ENCODE measurements at regions not wholly inside any gene's neighbourhood (a gene's known extent, or its start where the extent isn't known, plus 50 kb on each side); places are given as distances from the start of the nearest gene placed in this dataset.
A peak's percentile ranks its signal among the peaks of the same experiment; 100 is the strongest.

GRCh38 chr13:46498650-46499049 lies 54.3 kb upstream of the LRCH1 start:
- no peak overlapping the region for H3K4me2 ChIP-seq (ENCODE audit: low read length)
- H3K4me3 ChIP-seq (ENCODE audit: low read depth, low read length): no peak overlapping the region
- no peak overlapping the region for H2AK5ac ChIP-seq (ENCODE audit: low read length)
- no peak overlapping the region for H2BK120ac ChIP-seq (ENCODE audit: insufficient read depth, low read length, poor library complexity)
- H3K36me3 ChIP-seq (ENCODE audit: control insufficient read depth in 1 of 2, insufficient read depth in 2 of 2, low read length in 2 of 2): no peaks in the 10 kb centered on the region
- DNase-seq: no peak
- H3K23ac ChIP-seq (ENCODE audit: low read length): no peak overlapping the region
- no peak overlapping the region for H4K8ac ChIP-seq (ENCODE audit: low read depth, low read length)
- no peak overlapping the region for H4K12ac ChIP-seq (ENCODE audit: low read depth, low read length)
- no peak overlapping the region for H3K9ac ChIP-seq (ENCODE audit: low read length)
- H3K27me3 ChIP-seq (ENCODE audit: insufficient read depth, low read length): no peaks in the 10 kb centered on the region
- H2BK5ac ChIP-seq (ENCODE audit: low read depth, low read length, poor library complexity): no peak overlapping the region
- H2BK12ac ChIP-seq (ENCODE audit: low read length): no peak overlapping the region
- H3K14ac ChIP-seq (ENCODE audit: low read length): no peak overlapping the region
- H3K27ac ChIP-seq (ENCODE audit: low read depth, low read length): no peak overlapping the region
- H3K79me2 ChIP-seq (ENCODE audit: control insufficient read depth, insufficient read depth, low read length, poor library complexity): no peaks in the 10 kb centered on the region
- no peaks in the 10 kb centered on the region for H3K9me3 ChIP-seq (ENCODE audit: insufficient read depth, low read depth, low read length)
- no peaks in the 10 kb centered on the region for H3K79me1 ChIP-seq (ENCODE audit: low read length)
- no peak overlapping the region for H3K18ac ChIP-seq (ENCODE audit: low read length)
- H3K4ac ChIP-seq (ENCODE audit: low read depth, low read length): no peak overlapping the region
- H3K4me1 ChIP-seq (ENCODE audit: control insufficient read depth in 1 of 2, insufficient read depth in 2 of 2, low read length in 2 of 2): peaks cover 0 to 2% of the 10 kb centered on the region in 2 experiments
- H4K91ac ChIP-seq (ENCODE audit: low read depth, low read length): no peak overlapping the region
- WGBS (ENCODE audit: extremely low coverage, insufficient coverage, insufficient read length): no CpG with 5 or more reads among the region's 3 CpGs
- H2AFZ ChIP-seq (ENCODE audit: insufficient read depth, low read length, poor library complexity): no peak overlapping the region

DNA sequence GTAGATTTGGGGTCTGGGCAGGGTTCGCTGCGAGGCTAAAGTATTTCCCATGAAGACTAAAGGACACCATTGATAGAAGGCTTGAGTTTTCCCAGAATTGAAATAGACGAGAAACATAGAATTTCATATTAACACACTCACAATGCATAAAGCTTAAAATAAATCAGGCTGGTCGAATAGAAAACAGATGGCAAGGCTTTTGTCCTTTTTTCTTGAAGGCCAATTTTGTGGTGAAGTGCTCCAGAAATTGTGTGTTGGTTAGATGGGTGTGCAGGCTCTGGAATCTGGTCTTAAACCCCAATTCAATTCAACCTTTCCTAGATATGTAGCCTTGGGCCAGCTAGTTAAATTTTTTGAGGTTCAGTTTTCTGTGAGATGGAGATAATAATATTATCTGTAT lies 56.9 kb upstream of the LRCH1 start:
- Histone ChIP-seq H2AFZ (ENCODE audit: insufficient read depth, low read length, poor library complexity) (no peak overlapping the region), H3K4ac (ENCODE audit: low read depth, low read length) (no peak overlapping the region), H3K9me3 (ENCODE audit: insufficient read depth, low read depth, low read length) (no peaks in the 10 kb centered on the region), H4K8ac (ENCODE audit: low read depth, low read length) (no peak overlapping the region), H3K27ac (ENCODE audit: low read depth, low read length) (no peak overlapping the region), H2BK120ac (ENCODE audit: insufficient read depth, low read length, poor library complexity) (no peak overlapping the region), H4K91ac (ENCODE audit: low read depth, low read length) (no peak overlapping the region), H3K18ac (ENCODE audit: low read length) (no peak overlapping the region), H3K14ac (ENCODE audit: low read length) (no peak overlapping the region), H3K4me2 (ENCODE audit: low read length) (no peak overlapping the region), H2AK5ac (ENCODE audit: low read length) (no peak overlapping the region), H3K79me2 (ENCODE audit: control insufficient read depth, insufficient read depth, low read length, poor library complexity) (no peaks in the 10 kb centered on the region), H3K27me3 (ENCODE audit: insufficient read depth, low read length) (no peaks in the 10 kb centered on the region), H2BK5ac (ENCODE audit: low read depth, low read length, poor library complexity) (no peak overlapping the region), H3K4me1 (ENCODE audit: control insufficient read depth in 1 of 2, insufficient read depth in 2 of 2, low read length in 2 of 2) (peaks cover 0 to 2% of the 10 kb centered on the region in 2 experiments), H3K23ac (ENCODE audit: low read length) (no peak overlapping the region), H3K9ac (ENCODE audit: low read length) (no peak overlapping the region), H3K79me1 (ENCODE audit: low read length) (no peaks in the 10 kb centered on the region), H3K36me3 (ENCODE audit: control insufficient read depth in 1 of 2, insufficient read depth in 2 of 2, low read length in 2 of 2) (no peaks in the 10 kb centered on the region), H2BK12ac (ENCODE audit: low read length) (no peak overlapping the region), H4K12ac (ENCODE audit: low read depth, low read length) (no peak overlapping the region), H3K4me3 (ENCODE audit: low read depth, low read length) (no peak overlapping the region)
- no peak for DNase-seq
- WGBS (ENCODE audit: extremely low coverage, insufficient coverage, insufficient read length): no CpG with 5 or more reads among the region's 4 CpGs

DNA sequence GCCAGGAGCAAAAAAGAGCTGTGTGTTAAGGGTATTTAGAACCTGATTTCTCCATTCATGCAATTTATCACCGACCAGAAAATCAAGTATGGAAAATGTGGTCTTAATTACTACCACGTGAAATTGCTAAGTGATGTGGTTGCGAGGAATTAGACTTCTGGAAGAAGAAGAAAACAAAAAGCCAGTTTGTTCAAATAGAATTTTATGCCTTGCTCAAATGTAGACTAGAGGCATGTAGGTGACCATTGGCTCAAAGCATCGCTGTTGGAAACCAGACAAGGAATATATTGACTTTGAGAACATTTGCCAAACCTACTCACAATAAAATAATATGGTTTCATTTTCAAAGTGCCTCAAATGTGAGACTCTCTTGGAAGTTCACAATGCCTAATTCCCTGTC lies 57.3 kb upstream of the LRCH1 start:
- no peak overlapping the region for H2AFZ ChIP-seq (ENCODE audit: insufficient read depth, low read length, poor library complexity)

GRCh38 chr13:46495066-46495465 lies 57.9 kb upstream of the LRCH1 start:
- H2AK5ac ChIP-seq (ENCODE audit: low read length): no peak overlapping the region
- no peak overlapping the region for H2BK120ac ChIP-seq (ENCODE audit: insufficient read depth, low read length, poor library complexity)
- H3K14ac ChIP-seq (ENCODE audit: low read length): no peak overlapping the region
- H3K27me3 ChIP-seq (ENCODE audit: insufficient read depth, low read length): no peaks in the 10 kb centered on the region
- H3K9me3 ChIP-seq (ENCODE audit: insufficient read depth, low read depth, low read length): no peaks in the 10 kb centered on the region
- H2AFZ ChIP-seq (ENCODE audit: insufficient read depth, low read length, poor library complexity): no peak overlapping the region
- H3K23ac ChIP-seq (ENCODE audit: low read length): no peak overlapping the region
- H3K27ac ChIP-seq (ENCODE audit: low read depth, low read length): no peak overlapping the region
- H3K4me1 ChIP-seq (ENCODE audit: control insufficient read depth in 1 of 2, insufficient read depth in 2 of 2, low read length in 2 of 2): peaks cover 0 to 2% of the 10 kb centered on the region in 2 experiments
- no peak overlapping the region for H2BK5ac ChIP-seq (ENCODE audit: low read depth, low read length, poor library complexity)
- H3K4me3 ChIP-seq (ENCODE audit: low read depth, low read length): no peak overlapping the region
- no peak overlapping the region for H4K12ac ChIP-seq (ENCODE audit: low read depth, low read length)
- H3K79me2 ChIP-seq (ENCODE audit: control insufficient read depth, insufficient read depth, low read length, poor library complexity): no peaks in the 10 kb centered on the region
- no peak overlapping the region for H2BK12ac ChIP-seq (ENCODE audit: low read length)
- H4K91ac ChIP-seq (ENCODE audit: low read depth, low read length): no peak overlapping the region
- no peak overlapping the region for H3K18ac ChIP-seq (ENCODE audit: low read length)
- H4K8ac ChIP-seq (ENCODE audit: low read depth, low read length): no peak overlapping the region
- DNase-seq: peak; percentile 64 to 85
- H3K4me2 ChIP-seq (ENCODE audit: low read length): no peak overlapping the region
- H3K36me3 ChIP-seq (ENCODE audit: control insufficient read depth in 1 of 2, insufficient read depth in 2 of 2, low read length in 2 of 2): no peaks in the 10 kb centered on the region
- no peak overlapping the region for H3K9ac ChIP-seq (ENCODE audit: low read length)
- H3K79me1 ChIP-seq (ENCODE audit: low read length): no peaks in the 10 kb centered on the region
- no peak overlapping the region for H3K4ac ChIP-seq (ENCODE audit: low read depth, low read length)

More for the DNA sequence above, 57.3 kb upstream of the LRCH1 start:
- no peak overlapping the region for H3K9ac ChIP-seq (ENCODE audit: low read length)
- H4K12ac ChIP-seq (ENCODE audit: low read depth, low read length): no peak overlapping the region
- no peaks in the 10 kb centered on the region for H3K36me3 ChIP-seq (ENCODE audit: control insufficient read depth in 1 of 2, insufficient read depth in 2 of 2, low read length in 2 of 2)
- H3K4ac ChIP-seq (ENCODE audit: low read depth, low read length): no peak overlapping the region
- H4K8ac ChIP-seq (ENCODE audit: low read depth, low read length): no peak overlapping the region
- H3K14ac ChIP-seq (ENCODE audit: low read length): no peak overlapping the region
- no peaks in the 10 kb centered on the region for H3K79me1 ChIP-seq (ENCODE audit: low read length)
- no peak overlapping the region for H3K18ac ChIP-seq (ENCODE audit: low read length)
- H3K79me2 ChIP-seq (ENCODE audit: control insufficient read depth, insufficient read depth, low read length, poor library complexity): no peaks in the 10 kb centered on the region
- H3K9me3 ChIP-seq (ENCODE audit: insufficient read depth, low read depth, low read length): no peaks in the 10 kb centered on the region
- H3K4me3 ChIP-seq (ENCODE audit: low read depth, low read length): no peak overlapping the region
- no peak overlapping the region for H3K23ac ChIP-seq (ENCODE audit: low read length)
- peak in 1 of 2 donors; percentile 44 for DNase-seq
- H4K91ac ChIP-seq (ENCODE audit: low read depth, low read length): no peak overlapping the region
- H2BK120ac ChIP-seq (ENCODE audit: insufficient read depth, low read length, poor library complexity): no peak overlapping the region
- no peak overlapping the region for H2BK5ac ChIP-seq (ENCODE audit: low read depth, low read length, poor library complexity)
- H3K27ac ChIP-seq (ENCODE audit: low read depth, low read length): no peak overlapping the region
- no peak overlapping the region for H3K4me2 ChIP-seq (ENCODE audit: low read length)
- H3K27me3 ChIP-seq (ENCODE audit: insufficient read depth, low read length): no peaks in the 10 kb centered on the region
- no peak overlapping the region for H2AK5ac ChIP-seq (ENCODE audit: low read length)
- H3K4me1 ChIP-seq (ENCODE audit: control insufficient read depth in 1 of 2, insufficient read depth in 2 of 2, low read length in 2 of 2): peaks cover 0 to 2% of the 10 kb centered on the region in 2 experiments
- no CpG with 5 or more reads among the region's 4 CpGs for WGBS (ENCODE audit: extremely low coverage, insufficient coverage, insufficient read length)
- no peak overlapping the region for H2BK12ac ChIP-seq (ENCODE audit: low read length)

Data from trophoblast cell (in vitro differentiated cells and primary cell).